Bronchial epithelial cell (primary cell): ENCODE measurements at regions not wholly inside any gene's neighbourhood (a gene's known extent, or its start where the extent isn't known, plus 50 kb on each side); places are given as distances from the start of the nearest gene placed in this dataset.
A peak's percentile ranks its signal among the peaks of the same experiment; 100 is the strongest.

Source experiments
- DNase-seq: peaks from one replicate; pipeline ENCODE4 v3.0.0-alpha.2; 2010; ENCODE audit warnings: low read depth
- FAIRE-seq: peaks from 2 replicates; lab custom pipeline; 2011; peaks lifted over from hg19 to GRCh38; lab: Jason Lieb, UNC
- H3K27me3 ChIP-seq: 2 replicates; pipeline ENCODE4 v1.5.1; 2011; ENCODE audit warnings: low read length; ENCODE audit not compliant: control insufficient read depth, insufficient read depth
- H3K36me3 ChIP-seq: 2 replicates; pipeline ENCODE4 v1.5.1; 2011; ENCODE audit warnings: low read length; ENCODE audit not compliant: control insufficient read depth, insufficient read depth
- H3K4me3 ChIP-seq: 2 replicates; pipeline ENCODE4 v1.5.1; 2011; ENCODE audit warnings: mild to moderate bottlenecking, low read depth, low read length, control low read depth
- TF ChIP-seq, protein P1 (sequence below): IDR thresholded peaks from 2 replicates; pipeline ENCODE4 v1.5.1; 2011; ENCODE audit warnings: mild to moderate bottlenecking, moderate library complexity, low read length, control low read depth, inconsistent platforms; ENCODE audit not compliant: insufficient read depth, severe bottlenecking

DNA sequence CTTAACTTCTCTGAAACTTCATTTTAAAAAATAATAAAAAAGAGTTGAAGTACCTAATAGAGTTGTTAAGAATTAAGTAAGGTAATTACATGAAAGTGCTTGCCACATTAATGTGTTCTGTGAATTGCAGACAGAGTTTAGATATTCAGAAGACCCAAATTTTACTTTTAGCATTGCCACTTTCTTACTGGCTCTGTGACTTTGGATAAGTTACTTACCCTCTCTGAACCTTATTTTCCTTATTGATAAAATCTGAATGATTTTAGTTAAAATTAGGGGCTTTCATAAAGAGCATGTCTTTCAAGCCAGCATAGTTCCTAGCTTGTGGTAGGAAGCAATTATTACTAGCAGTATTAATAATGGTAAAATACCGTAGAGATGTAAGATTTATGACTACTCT, 101.2 kb upstream of the CREB1 start:
- FAIRE-seq = no peak
- no peak for DNase-seq
- TF ChIP-seq, protein P1, sequence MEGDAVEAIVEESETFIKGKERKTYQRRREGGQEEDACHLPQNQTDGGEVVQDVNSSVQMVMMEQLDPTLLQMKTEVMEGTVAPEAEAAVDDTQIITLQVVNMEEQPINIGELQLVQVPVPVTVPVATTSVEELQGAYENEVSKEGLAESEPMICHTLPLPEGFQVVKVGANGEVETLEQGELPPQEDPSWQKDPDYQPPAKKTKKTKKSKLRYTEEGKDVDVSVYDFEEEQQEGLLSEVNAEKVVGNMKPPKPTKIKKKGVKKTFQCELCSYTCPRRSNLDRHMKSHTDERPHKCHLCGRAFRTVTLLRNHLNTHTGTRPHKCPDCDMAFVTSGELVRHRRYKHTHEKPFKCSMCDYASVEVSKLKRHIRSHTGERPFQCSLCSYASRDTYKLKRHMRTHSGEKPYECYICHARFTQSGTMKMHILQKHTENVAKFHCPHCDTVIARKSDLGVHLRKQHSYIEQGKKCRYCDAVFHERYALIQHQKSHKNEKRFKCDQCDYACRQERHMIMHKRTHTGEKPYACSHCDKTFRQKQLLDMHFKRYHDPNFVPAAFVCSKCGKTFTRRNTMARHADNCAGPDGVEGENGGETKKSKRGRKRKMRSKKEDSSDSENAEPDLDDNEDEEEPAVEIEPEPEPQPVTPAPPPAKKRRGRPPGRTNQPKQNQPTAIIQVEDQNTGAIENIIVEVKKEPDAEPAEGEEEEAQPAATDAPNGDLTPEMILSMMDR = no peak
- Histone ChIP-seq H3K4me3 (no peak overlapping the region), H3K36me3 (no peaks in the 10 kb centered on the region), H3K27me3 (no peaks in the 10 kb centered on the region)

DNA sequence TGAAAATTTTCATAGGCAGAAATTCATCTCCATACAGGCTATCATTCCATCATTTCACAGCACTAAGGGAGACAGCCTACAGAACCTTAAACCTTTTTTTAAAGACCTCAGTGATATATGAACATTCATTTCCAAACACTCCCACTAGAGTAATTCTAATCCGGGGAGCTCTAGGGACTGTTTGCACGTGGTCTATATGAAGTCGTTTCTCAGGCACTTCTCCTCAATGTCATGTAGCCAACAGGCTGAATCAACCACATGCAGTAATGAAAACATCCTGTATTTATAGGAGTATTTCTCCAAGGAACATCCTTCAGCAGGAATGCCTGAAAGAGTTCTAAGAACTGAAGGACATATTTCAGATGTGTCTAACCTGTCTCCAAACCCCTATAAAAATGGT, 97.3 kb upstream of the CREB1 start:
- no peak for DNase-seq
- no peaks in the 10 kb centered on the region for H3K27me3 ChIP-seq
- FAIRE-seq = no peak
- TF ChIP-seq, protein P1 = no peak
- no peak overlapping the region for H3K4me3 ChIP-seq
- H3K36me3 ChIP-seq = no peaks in the 10 kb centered on the region

DNA sequence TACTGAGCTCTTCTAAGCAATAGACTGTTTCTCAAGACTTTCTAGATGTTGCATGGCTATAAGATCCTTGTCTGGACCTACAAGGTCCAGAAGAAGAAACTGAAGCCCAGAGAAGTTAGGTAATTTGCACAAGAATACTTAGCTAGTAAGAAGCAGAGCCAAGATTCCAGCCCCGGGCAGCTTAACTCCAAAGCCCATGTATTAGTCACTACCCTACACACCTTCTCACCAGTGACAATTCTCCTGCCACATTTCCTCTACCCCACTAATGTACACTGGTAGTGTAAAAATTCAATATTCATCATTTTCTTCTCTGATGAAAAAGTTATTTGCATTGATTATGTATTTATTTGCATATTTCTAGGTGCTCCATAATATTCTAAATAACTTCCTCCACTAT, 95.5 kb upstream of the CREB1 start:
- H3K27me3 ChIP-seq = no peaks in the 10 kb centered on the region
- H3K4me3 ChIP-seq = no peak overlapping the region
- FAIRE-seq (peak; percentile 13), DNase-seq (peak; percentile 71)
- TF ChIP-seq, protein P1 = no peak
- no peaks in the 10 kb centered on the region for H3K36me3 ChIP-seq

DNA sequence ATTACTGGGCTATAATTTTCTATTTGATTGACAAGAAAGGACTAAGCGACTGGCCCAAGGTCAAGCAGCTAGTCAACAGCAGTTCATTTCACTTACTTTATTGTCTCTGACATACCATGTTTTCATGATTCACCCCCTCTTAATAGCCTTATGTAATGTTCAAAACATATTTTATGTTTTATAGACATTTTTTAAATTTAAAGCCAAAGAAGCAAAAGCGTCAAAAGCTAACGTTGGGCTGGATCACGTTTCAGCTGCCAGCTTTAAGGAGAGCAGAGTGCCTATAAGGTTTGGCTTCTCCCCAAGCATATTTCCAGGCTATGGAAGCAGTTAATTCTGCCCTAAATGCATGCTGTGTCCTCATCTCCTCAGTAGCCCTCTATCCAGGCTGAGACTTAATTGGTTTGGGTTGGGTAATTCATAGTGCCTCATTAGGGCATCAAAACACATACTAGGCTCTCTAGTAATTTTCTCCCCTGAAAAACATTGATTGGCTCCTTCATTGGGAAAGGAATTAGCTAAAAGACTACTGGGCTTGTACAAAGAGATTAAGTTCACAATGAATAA, 94.8 kb upstream of the CREB1 start:
- Histone ChIP-seq H3K27me3 (no peaks in the 10 kb centered on the region), H3K36me3 (no peaks in the 10 kb centered on the region), H3K4me3 (no peak overlapping the region)
- FAIRE-seq (no peak), DNase-seq (no peak)
- TF ChIP-seq, protein P1 = no peak

DNA sequence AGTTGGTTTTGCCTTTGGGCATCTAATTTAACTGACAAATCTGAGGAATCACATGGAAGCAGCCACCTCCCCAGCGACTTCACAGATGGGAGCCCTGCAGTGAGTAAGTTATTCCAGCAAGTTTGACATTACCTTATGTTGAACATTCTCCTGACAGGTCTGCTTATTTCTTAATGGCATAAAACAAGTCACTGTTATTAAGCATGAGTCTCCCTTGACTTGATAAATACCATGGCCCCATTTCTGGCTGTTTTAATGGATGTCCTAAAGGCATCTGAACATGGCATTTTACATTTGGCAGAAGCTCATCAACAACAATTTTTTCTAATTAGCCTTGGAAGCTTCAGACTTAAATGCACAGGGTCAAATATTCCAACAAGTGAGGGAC, 92.6 kb upstream of the CREB1 start:
- FAIRE-seq (no peak), DNase-seq (no peak)
- TF ChIP-seq, protein P1 = no peak
- no peak overlapping the region for H3K4me3 ChIP-seq
- no peaks in the 10 kb centered on the region for H3K36me3 ChIP-seq
- no peaks in the 10 kb centered on the region for H3K27me3 ChIP-seq

DNA sequence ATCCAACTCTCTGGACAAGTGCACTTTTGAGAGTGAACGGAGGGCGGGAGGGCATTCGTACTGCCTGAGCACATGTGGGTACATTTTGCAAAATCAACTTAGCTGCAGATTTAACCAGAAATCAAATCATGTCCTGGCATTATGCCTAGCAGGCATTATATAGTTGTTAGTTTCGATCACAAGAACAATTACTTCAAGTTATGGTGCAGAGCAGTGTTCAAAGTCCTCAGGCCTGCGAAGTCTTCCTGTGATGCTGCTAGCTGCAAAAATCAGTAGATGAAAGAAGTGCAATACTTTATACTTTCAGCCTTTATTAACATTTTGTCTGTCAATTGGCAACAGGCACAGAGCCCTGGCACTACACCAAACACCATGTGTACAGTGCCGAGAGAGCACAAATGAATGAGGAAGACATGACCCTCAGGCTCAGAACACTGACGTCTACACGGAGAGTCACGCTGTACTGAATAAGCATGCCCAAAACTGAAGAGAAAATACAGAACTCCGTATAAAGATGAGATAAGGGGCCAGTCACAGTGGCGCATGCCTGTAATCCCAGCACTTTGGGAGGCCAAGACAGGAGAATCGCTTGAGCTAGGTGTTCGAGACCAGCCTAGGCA, 92.1 kb upstream of the CREB1 start:
- FAIRE-seq = no peak
- TF ChIP-seq, protein P1 = no peak
- no peak overlapping the region for H3K4me3 ChIP-seq
- no peaks in the 10 kb centered on the region for H3K36me3 ChIP-seq
- H3K27me3 ChIP-seq = no peaks in the 10 kb centered on the region
- peak; percentile 22 for DNase-seq
